T-helper 9 cell (primary cell): ENCODE measurements at regions not wholly inside any gene's neighbourhood (a gene's known extent, or its start where the extent isn't known, plus 50 kb on each side); places are given as distances from the start of the nearest gene placed in this dataset.
"Not testable (repeated sequence)": the region's sequence is repeated elsewhere in the genome, so short reads cannot be mapped to it uniquely, and the experiment has no call there.

ENCODE experiments used
- DNase-seq: peaks from one replicate; pipeline ENCODE4 v3.0.0-alpha.2; 2020

- DNase-seq, result no peak
These were observed 118.7 kb upstream of the SLCO6A1 start for GRCh38 chr5:102617191-102618187.

GRCh38 chr5:102622262-102622661 is 123.5 kb upstream of the SLCO6A1 start:
- no peak for DNase-seq

GRCh38 chr5:102623329-102624065 is 124.7 kb upstream of the SLCO6A1 start:
- no peak for DNase-seq

- DNase-seq, result no peak
These were observed 125.6 kb upstream of the SLCO6A1 start for GRCh38 chr5:102624405-102624804.

GRCh38 chr5:102625468-102625867 is 126.7 kb upstream of the SLCO6A1 start:
- DNase-seq, result no peak

GRCh38 chr5:102625928-102626327 is 127.1 kb upstream of the SLCO6A1 start:
- no peak for DNase-seq

GRCh38 chr5:102627315-102627714 is 127.8 kb upstream of the PAM start:
- DNase-seq, result no peak

GRCh38 chr5:102628441-102629175 is 126.5 kb upstream of the PAM start:
- DNase-seq, result no peak

- DNase-seq, result no peak
These were observed 125.1 kb upstream of the PAM start for GRCh38 chr5:102629827-102630605.

GRCh38 chr5:102635399-102635798 is 119.7 kb upstream of the PAM start:
- not testable (repeated sequence) for DNase-seq

GRCh38 chr5:102638316-102638715 is 116.8 kb upstream of the PAM start:
- DNase-seq, result no peak

- DNase-seq, result no peak
These were observed 116.0 kb upstream of the PAM start for GRCh38 chr5:102638912-102639652.

GRCh38 chr5:102649731-102650130 is 105.4 kb upstream of the PAM start:
- DNase-seq, result no peak

GRCh38 chr5:102651466-102651865 is 103.6 kb upstream of the PAM start:
- DNase-seq, result no peak

GRCh38 chr5:102654559-102655349 is 100.4 kb upstream of the PAM start:
- no peak for DNase-seq

- DNase-seq, result no peak
These were observed 96.0 kb upstream of the PAM start for GRCh38 chr5:102659151-102659550.

- no peak for DNase-seq
These were observed 95.0 kb upstream of the PAM start for GRCh38 chr5:102660111-102660510.

GRCh38 chr5:102663749-102664530 is 91.2 kb upstream of the PAM start:
- no peak for DNase-seq

GRCh38 chr5:102664616-102665335 is 90.3 kb upstream of the PAM start:
- no peak for DNase-seq
